ENCODE measurements at regions not wholly inside any gene's neighbourhood (a gene's known extent, or its start where the extent isn't known, plus 50 kb on each side); places are given as distances from the start of the nearest gene placed in this dataset.
"Not testable (repeated sequence)": the region's sequence is repeated elsewhere in the genome, so short reads cannot be mapped to it uniquely, and the experiment has no call there.

- no peak for DNase-seq (ENCODE audit: low read depth in 2 of 2)
Observed at GRCh38 chr6:110558575-110558974, 82.2 kb upstream of the SLC22A16 start.

- DNase-seq (ENCODE audit: low read depth in 2 of 2) = no peak
Observed at GRCh38 chr6:110557199-110557598, 80.8 kb upstream of the SLC22A16 start.

DNA sequence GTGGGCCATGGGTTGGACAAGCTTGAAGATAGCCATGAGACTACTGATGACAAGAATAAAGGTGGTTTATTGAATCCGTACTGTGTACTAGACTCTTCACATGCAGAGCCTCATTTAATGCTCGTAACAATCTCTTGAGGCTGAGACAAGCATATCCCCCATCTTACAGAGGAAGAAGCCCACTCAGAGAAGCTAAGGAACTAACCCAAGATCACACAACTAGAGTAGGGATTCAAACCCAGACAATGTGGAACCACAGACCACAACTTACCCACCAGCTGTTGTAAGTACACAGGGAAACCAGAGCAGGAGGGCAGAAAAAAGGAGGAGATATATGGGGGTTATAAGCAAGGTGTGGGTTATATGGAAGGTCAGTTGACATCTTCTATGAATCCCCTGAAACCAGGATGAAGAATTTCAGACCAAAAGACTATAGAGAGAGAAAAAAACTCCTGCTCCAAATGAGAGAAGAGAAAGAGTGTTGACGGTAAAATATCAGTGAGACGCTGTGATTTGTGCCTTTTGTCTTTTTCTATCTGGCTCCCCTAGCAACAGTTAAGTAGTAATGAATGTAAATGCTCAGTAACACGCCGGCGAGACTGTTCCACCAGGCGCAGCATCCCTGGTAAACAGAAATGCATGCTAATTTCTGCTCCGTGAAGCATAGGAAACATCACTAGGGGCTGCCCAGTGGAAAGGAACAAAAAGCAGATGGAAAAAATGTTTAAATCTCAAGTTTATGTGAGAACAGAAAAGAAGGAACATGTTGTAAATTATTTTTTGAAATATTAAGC, 80.1 kb upstream of the SLC22A16 start:
- DNase-seq (ENCODE audit: low read depth in 2 of 2) = no peak

DNA sequence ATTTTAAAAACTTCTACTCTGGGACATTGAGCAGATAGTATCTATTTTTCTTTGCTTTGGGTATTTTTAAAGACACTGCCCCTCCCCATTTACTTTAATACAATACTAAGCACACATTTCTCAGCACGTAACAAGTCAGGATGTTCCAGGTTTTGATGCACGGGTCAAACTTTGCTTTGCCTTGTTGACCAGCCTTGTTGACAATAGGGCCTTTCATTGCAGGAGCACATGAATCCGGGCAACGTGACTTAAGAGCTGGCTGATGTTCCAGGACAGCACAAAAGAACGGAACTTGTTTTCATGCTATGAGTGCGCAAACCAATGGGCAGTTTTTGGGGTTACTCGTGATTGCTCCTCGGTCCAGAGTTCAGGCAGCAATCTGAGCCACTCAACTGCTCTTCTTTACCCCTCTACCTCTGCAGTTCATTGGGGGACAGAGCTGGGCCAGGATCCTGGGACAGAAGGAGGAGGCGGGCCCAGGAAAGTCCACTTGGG, 78.6 kb upstream of the SLC22A16 start:
- no peak for DNase-seq (ENCODE audit: low read depth in 2 of 2)

DNA sequence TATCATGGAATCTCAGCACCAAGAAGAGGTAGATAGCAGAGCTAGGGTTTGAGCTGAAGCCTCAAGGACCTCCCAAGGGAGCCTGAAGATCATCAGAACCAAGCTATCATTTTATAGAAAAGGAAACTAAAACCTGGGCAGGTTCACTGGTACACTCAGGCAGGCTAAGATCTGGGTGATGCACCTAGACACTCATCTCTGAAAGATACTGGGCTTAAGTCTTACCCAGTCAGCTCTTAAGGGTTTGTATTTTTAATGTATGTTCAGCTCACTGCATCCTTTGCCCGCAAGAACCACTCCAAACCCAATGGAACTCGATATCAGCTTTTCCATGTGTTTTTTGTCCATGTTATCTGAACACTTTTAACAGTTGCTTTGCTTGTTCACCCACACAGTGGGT, 78.0 kb upstream of the SLC22A16 start:
- DNase-seq (ENCODE audit: low read depth in 2 of 2) = no peak

- DNase-seq (ENCODE audit: low read depth in 2 of 2) = no peak
Observed at GRCh38 chr6:110552901-110553641, 76.7 kb upstream of the SLC22A16 start.

DNA sequence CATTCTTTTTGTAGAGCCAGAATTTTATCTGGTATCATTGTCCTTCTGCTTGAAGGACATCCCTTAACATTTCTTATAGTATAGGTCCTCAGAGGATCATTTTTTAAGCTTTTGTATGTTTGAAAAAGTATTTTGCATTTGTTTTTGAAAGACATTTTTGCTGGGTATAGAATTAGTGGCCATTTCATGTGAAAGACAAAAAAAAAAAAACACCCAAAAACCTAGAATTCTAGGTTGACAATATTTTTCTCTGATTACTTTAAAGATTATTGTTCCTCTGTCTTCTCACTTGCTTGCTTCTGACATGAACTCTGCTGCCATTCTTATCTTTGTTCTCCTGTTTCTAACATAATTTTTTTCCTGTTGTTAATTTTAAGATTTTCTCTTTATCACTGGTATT, 75.7 kb upstream of the SLC22A16 start:
- no peak for DNase-seq (ENCODE audit: low read depth in 2 of 2)

DNA sequence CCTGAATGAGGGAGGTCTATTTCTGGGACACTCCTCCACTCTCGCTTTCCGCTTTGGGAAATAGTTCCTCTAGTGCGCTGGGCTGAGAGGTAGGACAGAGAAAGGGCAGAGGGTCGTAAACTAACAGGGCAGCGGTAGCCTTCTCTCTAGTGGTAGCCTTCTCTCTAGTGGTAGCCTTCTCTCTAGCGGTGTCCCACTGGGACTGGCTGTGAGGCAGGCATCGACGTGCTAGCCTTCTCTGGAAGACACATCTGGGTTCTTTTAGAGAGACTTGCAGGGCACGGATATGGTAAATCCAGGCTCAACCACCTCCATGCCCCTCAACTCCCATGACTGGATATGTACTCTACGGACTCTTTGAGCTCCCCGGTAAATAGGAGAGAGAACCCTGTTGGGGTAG, 74.7 kb upstream of the SLC22A16 start:
- DNase-seq (ENCODE audit: low read depth in 2 of 2) = no peak

GRCh38 chr6:110550353-110550752, 73.9 kb upstream of the SLC22A16 start:
- no peak for DNase-seq (ENCODE audit: low read depth in 2 of 2)

DNA sequence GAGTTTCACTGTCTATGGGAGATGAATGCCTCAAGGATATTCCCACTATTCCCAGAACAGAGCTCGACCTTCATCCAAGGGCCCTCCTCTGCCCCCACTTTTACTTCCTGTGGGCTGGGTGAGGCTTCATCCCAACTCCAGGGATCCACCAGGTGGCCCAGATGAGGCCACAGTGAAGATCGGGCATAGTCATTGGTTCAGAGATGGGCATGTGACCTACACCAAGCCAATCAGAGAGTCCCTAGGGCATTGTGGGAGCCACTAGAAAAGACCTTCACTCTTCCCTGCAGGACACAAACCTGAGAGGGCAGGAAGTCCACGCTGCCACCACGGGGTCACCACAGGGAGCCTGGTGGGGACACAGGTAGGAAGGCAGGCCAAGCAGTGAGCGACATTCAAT, 72.9 kb upstream of the SLC22A16 start:
- no peak for DNase-seq (ENCODE audit: low read depth in 2 of 2)

GRCh38 chr6:110548110-110548847, 71.9 kb upstream of the SLC22A16 start:
- DNase-seq (ENCODE audit: low read depth in 2 of 2) = no peak

DNA sequence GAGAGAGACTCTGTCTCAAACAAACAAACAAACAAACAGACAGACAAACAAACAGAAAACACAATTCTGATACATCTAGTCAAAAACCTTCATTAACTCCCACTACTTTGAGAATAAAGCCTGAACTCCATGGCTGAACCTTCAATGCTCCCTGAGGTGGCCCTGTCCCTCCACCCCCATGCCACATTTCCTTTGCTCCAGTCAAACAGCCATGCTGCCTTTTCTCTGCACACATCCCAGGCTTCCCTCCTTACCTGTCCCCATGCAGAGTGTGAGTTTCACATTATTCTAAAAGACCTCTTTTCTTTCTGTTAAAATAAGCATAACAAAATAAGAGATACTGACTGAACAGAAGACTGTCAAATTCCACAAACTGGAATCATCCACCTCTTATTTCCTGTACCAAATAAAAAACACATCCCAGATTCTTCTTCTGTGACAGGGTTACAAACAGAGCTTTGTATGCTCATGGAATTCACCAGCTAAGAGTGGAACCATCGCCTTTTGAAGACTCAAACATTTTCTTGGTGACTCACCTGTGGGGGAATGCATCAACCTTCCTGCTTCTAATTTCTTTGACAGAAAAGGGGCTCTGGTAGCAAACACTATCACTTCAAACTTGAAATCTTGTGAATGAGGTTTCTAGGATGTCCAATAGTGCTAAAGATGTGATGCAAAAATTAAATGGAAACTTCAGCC, 71.0 kb upstream of the SLC22A16 start:
- no peak for DNase-seq (ENCODE audit: low read depth in 2 of 2)

GRCh38 chr6:110545081-110545872, 68.9 kb upstream of the SLC22A16 start:
- DNase-seq (ENCODE audit: low read depth in 2 of 2) = no peak

DNA sequence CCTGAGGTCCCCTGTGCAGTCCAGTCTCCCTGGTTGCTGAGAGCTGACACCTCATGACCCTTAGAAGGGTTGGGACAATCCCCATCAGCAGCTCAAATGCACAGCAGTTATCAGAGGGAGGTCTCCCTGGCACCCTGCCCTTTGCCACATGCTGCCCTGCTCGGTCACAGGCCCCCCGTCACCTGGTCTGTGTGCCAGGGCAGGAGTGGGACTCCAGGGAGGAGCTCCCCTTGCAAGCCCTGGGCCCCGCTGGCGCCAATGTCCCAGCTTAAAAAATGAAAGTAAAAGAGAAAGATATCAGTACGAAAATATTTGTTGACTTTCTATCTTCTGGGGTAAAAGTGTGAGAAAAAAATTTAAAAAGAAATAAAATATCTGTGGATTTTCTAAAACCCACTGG, 68.1 kb upstream of the SLC22A16 start:
- no peak for DNase-seq (ENCODE audit: low read depth in 2 of 2)

- DNase-seq (ENCODE audit: low read depth in 2 of 2) = no peak
Observed at GRCh38 chr6:110543106-110543505, 66.7 kb upstream of the SLC22A16 start.

DNA sequence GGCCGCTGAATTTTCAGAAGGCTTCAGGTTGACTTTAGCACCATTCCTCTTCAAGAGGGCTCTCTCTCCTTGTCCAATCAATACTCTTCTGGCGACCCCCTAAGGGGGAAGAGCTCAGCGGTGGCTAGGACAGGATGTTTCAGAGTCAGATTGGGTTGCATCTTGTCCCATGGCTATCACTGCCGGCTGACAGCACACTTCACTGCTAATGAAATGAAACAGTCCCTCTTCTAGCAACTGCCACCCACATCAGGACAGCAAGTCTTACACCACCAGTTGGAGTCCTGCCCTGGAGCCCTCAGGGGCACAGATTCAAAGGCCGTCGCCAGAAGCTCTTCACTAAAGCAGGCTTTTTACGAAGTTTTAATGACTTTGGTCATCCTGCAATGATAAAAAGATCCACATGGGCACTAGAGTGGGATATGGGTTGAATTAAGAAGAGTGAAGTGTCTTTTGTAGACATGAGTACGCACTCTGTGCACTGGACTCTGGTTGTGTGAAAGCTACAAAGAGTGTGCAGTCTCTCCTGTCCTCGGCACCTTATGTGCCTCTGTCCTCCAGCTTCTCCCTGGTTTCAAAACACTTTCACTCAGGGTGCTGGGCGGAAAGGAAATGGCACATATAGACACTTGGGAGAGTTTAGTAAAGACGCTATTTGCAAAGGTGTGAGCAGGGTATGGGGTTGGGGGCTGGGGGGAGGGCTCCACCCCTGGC, 66.1 kb upstream of the SLC22A16 start:
- DNase-seq (ENCODE audit: low read depth in 2 of 2) = no peak

DNA sequence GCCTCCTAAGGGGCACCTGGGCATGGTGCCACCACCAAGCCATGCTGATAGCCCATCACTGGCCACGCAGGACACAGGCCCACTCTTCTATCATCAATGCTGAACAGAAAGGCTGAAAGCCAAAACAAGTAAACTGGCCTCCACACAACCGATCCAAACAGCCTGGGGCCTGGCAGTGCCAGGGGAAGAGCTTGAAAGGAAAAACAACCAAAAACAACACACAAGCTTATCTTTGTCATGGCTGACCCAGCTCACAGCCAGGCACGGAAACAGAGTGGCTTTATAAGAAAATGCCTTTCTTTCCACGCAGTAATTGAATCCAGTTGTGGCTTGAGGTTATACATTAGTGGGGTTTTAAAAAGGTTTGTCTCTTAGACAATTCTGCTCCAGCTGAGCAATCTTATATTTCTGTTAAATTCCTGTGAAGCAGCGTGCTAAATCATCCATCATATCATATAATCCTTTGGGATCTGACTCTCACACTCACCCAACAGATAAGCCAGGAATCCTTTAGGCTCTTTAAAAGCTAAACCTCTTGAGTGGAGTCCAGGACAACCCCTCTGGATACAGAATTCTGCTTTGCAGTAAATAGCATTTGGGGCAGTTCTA, 65.4 kb upstream of the SLC22A16 start:
- no peak for DNase-seq (ENCODE audit: low read depth in 2 of 2)

DNA sequence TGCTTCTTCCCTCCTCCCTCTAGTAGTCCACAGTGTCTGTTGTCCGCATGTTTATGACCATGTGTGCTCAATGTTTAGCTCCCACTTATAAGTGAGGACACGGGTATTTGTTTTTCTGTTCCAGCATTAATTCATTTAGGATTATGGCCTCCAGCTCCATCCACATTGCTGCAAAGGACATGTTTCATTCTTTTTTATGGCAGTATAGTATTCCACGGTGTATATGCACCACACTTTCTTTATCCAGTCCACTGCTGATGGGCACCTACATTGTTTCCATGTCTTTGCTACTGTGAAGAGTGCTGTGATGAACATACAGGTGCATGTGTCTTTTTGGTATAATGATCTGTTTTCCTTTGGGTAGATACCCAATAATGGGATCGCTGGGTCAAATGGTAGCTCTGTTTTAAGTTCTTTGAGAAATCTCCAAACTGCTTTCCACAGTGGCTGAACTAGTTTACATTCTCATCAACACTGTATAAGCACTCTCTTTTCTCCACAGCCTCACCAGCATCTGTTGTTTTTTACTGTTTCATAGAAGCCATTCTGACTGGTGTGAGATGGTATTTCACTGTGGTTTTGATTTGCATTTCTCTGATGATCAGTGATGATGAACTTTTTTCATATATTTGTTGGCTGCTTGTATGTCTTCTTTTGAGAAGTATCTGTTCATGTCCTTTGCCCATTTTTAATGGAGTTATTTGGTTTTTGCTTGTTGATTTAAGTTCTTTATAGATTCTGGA, 63.0 kb upstream of the SLC22A16 start:
- not testable (repeated sequence) for DNase-seq (ENCODE audit: low read depth in 2 of 2)
